Esophagus squamous epithelium (tissue), 5 donors: ENCODE measurements at regions not wholly inside any gene's neighbourhood (a gene's known extent, or its start where the extent isn't known, plus 50 kb on each side); places are given as distances from the start of the nearest gene placed in this dataset.

Experiments used
- DNase-seq: peaks from one replicate; lab custom pipeline; 2025; lab: John Stamatoyannopoulos, UW
- H3K27ac ChIP-seq, 4 donors: fragments of 200-600 bp; sonication (generic); one replicate each; pipeline ENCODE4 v1.5.1; 2016 to 2019; ENCODE audit warnings: mild to moderate bottlenecking in 1 of 4
- H3K27me3 ChIP-seq, 4 donors: fragments of 200-600 bp; sonication (generic); 1 replicate in 3 of 4; 2 replicates in 1 of 4; pipeline versions ENCODE4 v1.5.1 to v1.6.0; 2017 to 2021; ENCODE audit warnings: antibody characterized with exemption in 1 of 4
- H3K36me3 ChIP-seq, 3 donors: fragments of 200-600 bp; sonication (generic); one replicate each; pipeline ENCODE4 v1.5.1; 2016 to 2019
- H3K4me1 ChIP-seq, 3 donors: fragments of 200-600 bp; sonication (generic); one replicate each; pipeline ENCODE4 v1.5.1; 2017 to 2019
- H3K4me3 ChIP-seq, 4 donors: fragments of 200-600 bp; sonication (generic); 1 replicate in 3 of 4; 2 replicates in 1 of 4; pipeline ENCODE4 v1.5.1; 2016 to 2019; ENCODE audit warnings: mild to moderate bottlenecking in 2 of 4, moderate library complexity in 1 of 4
- H3K9me3 ChIP-seq, 3 donors: fragments of 200-600 bp; sonication (generic); one replicate each; pipeline ENCODE4 v1.5.1; 2016 to 2019
- CTCF ChIP-seq, 6 experiments: fragments of 450-650 bp in 4 of 6; fragments of 200-600 bp in 2 of 6; sonication (generic) in 2 of 6; IDR thresholded peaks; one replicate each; pipeline ENCODE4 v1.5.1; 2016 to 2019; ENCODE audit warnings: antibody characterized with exemption in 6 of 6, mild to moderate bottlenecking in 4 of 6, moderate library complexity in 4 of 6
- POLR2A ChIP-seq, 4 donors: fragments of 450-650 bp; IDR thresholded peaks; one replicate each; pipeline ENCODE4 v1.6.1; 2017; ENCODE audit warnings: antibody characterized with exemption in 4 of 4, mild to moderate bottlenecking in 4 of 4, moderate library complexity in 3 of 4
- WGBS, 2 donors: methylation state at CpG; one replicate each; pipeline ENCODE4 v1.1.5; 2018; 5-methylcytosine and 5-hydroxymethylcytosine counted together
- intact Hi-C: fragments of 100-400 bp; cut with DNase I; formaldehyde crosslinking; loops from one replicate; pipeline ENCODE4 v1.15.0; 2022
- donor health status: DM: yes; HTN: yes; CAD: no.

- H3K4me3 ChIP-seq: no peak overlapping the region
- H3K27ac ChIP-seq: no peak overlapping the region
- no peak for TF ChIP-seq POLR2A (IDR thresholded peaks at IDR 0.05)
- no peak for TF ChIP-seq CTCF (IDR thresholded peaks at IDR 0.05)
- no peaks in the 10 kb centered on the region for H3K27me3 ChIP-seq
- 58 to 62% methylated on average over 4 of the region's 4 CpGs for WGBS, 2 donors
- intact Hi-C loops: no loop called here
- H3K4me1 ChIP-seq: no peaks in the 10 kb centered on the region
- peaks cover 0 to 10% (median 5%) of the 10 kb centered on the region in 3 donors for H3K9me3 ChIP-seq
- no peaks in the 10 kb centered on the region for H3K36me3 ChIP-seq
- DNase-seq: no peak
These were observed 198.2 kb upstream of the TMTC4 start for GRCh38 chr13:100872761-100873160.

- Histone ChIP-seq H3K4me1 (no peaks in the 10 kb centered on the region), H3K27ac (no peak overlapping the region), H3K27me3 (no peaks in the 10 kb centered on the region), H3K36me3 (no peaks in the 10 kb centered on the region), H3K4me3 (no peak overlapping the region), H3K9me3 (peaks cover 0 to 15% (median 6%) of the 10 kb centered on the region in 3 donors)
- intact Hi-C loops: no loop called here
- TF ChIP-seq POLR2A (IDR thresholded peaks at IDR 0.05) (no peak), CTCF (IDR thresholded peaks at IDR 0.05) (no peak)
- WGBS, 2 donors: 58 to 72% methylated on average over 3 of the region's 3 CpGs
- DNase-seq: no peak
These were observed 196.3 kb upstream of the TMTC4 start for GRCh38 chr13:100870898-100871297.

- intact Hi-C loops: no loop called here
- TF ChIP-seq POLR2A (IDR thresholded peaks at IDR 0.05) (no peak), CTCF (IDR thresholded peaks at IDR 0.05) (no peak)
- no peak overlapping the region for H3K27ac ChIP-seq
- 81 to 82% methylated on average over 4 of the region's 4 CpGs for WGBS, 2 donors
- H3K27me3 ChIP-seq: no peaks in the 10 kb centered on the region
- no peak overlapping the region for H3K4me3 ChIP-seq
- no peaks in the 10 kb centered on the region for H3K36me3 ChIP-seq
- no peaks in the 10 kb centered on the region for H3K9me3 ChIP-seq
- H3K4me1 ChIP-seq: no peaks in the 10 kb centered on the region
- DNase-seq: no peak
These were observed 186.3 kb upstream of the TMTC4 start for GRCh38 chr13:100860866-100861265.

- no peaks in the 10 kb centered on the region for H3K27me3 ChIP-seq
- no peak overlapping the region for H3K4me3 ChIP-seq
- intact Hi-C loops: no loop called here
- no peaks in the 10 kb centered on the region for H3K9me3 ChIP-seq
- H3K36me3 ChIP-seq: no peaks in the 10 kb centered on the region
- no peak overlapping the region for H3K27ac ChIP-seq
- TF ChIP-seq CTCF (IDR thresholded peaks at IDR 0.05) (no peak), POLR2A (IDR thresholded peaks at IDR 0.05) (no peak)
- no peak for DNase-seq
- no peaks in the 10 kb centered on the region for H3K4me1 ChIP-seq
- 82 to 83% methylated on average over 5 of the region's 5 CpGs for WGBS, 2 donors
These were observed 185.3 kb upstream of the TMTC4 start for GRCh38 chr13:100859861-100860260.

- intact Hi-C loops: no loop called here
- no peaks in the 10 kb centered on the region for H3K9me3 ChIP-seq
- H3K27me3 ChIP-seq: no peaks in the 10 kb centered on the region
- TF ChIP-seq CTCF (IDR thresholded peaks at IDR 0.05) (no peak), POLR2A (IDR thresholded peaks at IDR 0.05) (no peak)
- H3K4me3 ChIP-seq: no peak overlapping the region
- no peak overlapping the region for H3K27ac ChIP-seq
- no peaks in the 10 kb centered on the region for H3K36me3 ChIP-seq
- H3K4me1 ChIP-seq: no peaks in the 10 kb centered on the region
- WGBS, 2 donors: 89 to 100% methylated on average over 1 to 3 of the region's 4 CpGs
- DNase-seq: no peak
These were observed 180.6 kb upstream of the TMTC4 start for GRCh38 chr13:100855151-100855550.
